ENCODE measurements at regions not wholly inside any gene's neighbourhood (a gene's known extent, or its start where the extent isn't known, plus 50 kb on each side); places are given as distances from the start of the nearest gene placed in this dataset.

GRCh38 chr5:135087950-135088349 is 53.9 kb upstream of the PITX1 start:
- H3K27ac ChIP-seq: no peak overlapping the region
- TF ChIP-seq, protein P1, sequence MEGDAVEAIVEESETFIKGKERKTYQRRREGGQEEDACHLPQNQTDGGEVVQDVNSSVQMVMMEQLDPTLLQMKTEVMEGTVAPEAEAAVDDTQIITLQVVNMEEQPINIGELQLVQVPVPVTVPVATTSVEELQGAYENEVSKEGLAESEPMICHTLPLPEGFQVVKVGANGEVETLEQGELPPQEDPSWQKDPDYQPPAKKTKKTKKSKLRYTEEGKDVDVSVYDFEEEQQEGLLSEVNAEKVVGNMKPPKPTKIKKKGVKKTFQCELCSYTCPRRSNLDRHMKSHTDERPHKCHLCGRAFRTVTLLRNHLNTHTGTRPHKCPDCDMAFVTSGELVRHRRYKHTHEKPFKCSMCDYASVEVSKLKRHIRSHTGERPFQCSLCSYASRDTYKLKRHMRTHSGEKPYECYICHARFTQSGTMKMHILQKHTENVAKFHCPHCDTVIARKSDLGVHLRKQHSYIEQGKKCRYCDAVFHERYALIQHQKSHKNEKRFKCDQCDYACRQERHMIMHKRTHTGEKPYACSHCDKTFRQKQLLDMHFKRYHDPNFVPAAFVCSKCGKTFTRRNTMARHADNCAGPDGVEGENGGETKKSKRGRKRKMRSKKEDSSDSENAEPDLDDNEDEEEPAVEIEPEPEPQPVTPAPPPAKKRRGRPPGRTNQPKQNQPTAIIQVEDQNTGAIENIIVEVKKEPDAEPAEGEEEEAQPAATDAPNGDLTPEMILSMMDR (IDR thresholded peaks at IDR 0.05; ENCODE audit: low read depth, low read length, missing control alignments): no peak
- peaks cover 2% of the 10 kb centered on the region for H3K27me3 ChIP-seq (replicated peaks)
- no peaks in the 10 kb centered on the region for H3K36me3 ChIP-seq (replicated peaks)
- H3K4me3 ChIP-seq (ENCODE audit: low read depth, low read length): no peak overlapping the region
- in situ Hi-C loops (cut with HindIII; ENCODE audit: low pct_ligation_motif_present, low sequenced_read_pairs): no loop called here
- DNase-seq: no peak

- no peak overlapping the region for H3K27ac ChIP-seq
- in situ Hi-C loops (cut with HindIII; ENCODE audit: low pct_ligation_motif_present, low sequenced_read_pairs): no loop called here
- H3K4me3 ChIP-seq (ENCODE audit: low read depth, low read length): no peak overlapping the region
- peaks cover 2% of the 10 kb centered on the region for H3K27me3 ChIP-seq (replicated peaks)
- no peaks in the 10 kb centered on the region for H3K36me3 ChIP-seq (replicated peaks)
- TF ChIP-seq, protein P1 (IDR thresholded peaks at IDR 0.05; ENCODE audit: low read depth, low read length, missing control alignments): no peak
- no peak for DNase-seq
These were observed 52.1 kb upstream of the PITX1 start for GRCh38 chr5:135085936-135086725.

DNA sequence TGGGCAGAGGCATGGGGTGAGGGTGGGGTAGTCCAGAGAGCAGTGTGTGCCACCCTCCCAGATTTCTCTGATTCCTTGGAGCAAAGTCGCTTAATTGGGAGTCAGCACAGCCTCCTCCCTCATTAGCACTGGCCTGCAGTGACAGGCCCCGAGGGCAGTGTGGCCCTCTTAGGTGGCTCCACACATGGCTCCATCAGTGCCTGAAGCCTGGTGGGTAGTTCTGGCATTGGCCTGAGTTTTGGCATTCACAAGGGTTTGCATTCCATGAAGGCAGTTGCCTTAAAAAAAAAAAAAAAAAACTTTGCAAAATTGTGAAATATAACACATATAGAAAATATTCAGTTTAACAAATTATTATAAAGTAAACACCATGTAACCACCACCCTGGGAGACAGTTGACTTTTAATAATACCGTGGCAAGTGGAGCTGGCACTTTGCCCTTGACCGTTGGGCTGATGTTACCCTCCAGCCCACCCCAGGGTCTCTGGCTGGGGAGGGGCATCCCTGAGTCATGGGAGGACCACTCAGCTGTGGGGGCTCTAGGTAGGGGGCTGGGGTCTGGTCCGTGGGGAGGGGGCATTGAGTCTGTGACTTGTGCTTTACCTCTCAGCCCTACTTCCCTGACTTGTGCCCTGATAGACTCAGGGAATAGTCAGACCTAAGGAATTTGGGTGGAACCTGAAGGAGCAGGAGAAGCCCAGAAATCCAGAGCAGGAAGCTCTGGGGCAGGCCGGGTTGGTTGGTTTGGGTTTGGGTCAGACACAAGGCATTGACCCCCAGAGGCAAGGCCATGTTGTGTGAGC is 51.3 kb upstream of the PITX1 start:
- TF ChIP-seq, protein P1 (IDR thresholded peaks at IDR 0.05; ENCODE audit: low read depth, low read length, missing control alignments): no peak
- H3K36me3 ChIP-seq (replicated peaks): no peaks in the 10 kb centered on the region
- peaks cover 2% of the 10 kb centered on the region for H3K27me3 ChIP-seq (replicated peaks)
- no peak for DNase-seq
- in situ Hi-C loops (cut with HindIII; ENCODE audit: low pct_ligation_motif_present, low sequenced_read_pairs): no loop called here
- no peak overlapping the region for H3K4me3 ChIP-seq (ENCODE audit: low read depth, low read length)
- H3K27ac ChIP-seq: no peak overlapping the region

Measured in brain microvascular endothelial cell (primary cell).